Non-pigmented ciliary epithelial cell (primary cell): ENCODE measurements at regions not wholly inside any gene's neighbourhood (a gene's known extent, or its start where the extent isn't known, plus 50 kb on each side); places are given as distances from the start of the nearest gene placed in this dataset.
"Not testable (repeated sequence)": the region's sequence is repeated elsewhere in the genome, so short reads cannot be mapped to it uniquely, and the experiment has no call there.

Source experiments
- DNase-seq: peaks from one replicate; pipeline ENCODE4 v3.0.0-alpha.2; 2010; ENCODE audit warnings: low read depth

GRCh38 chr9:40906879-40907278 is 221.6 kb downstream of the FOXD4L6 start:
- DNase-seq: not testable (repeated sequence)

GRCh38 chr9:40892315-40892714 is 236.2 kb downstream of the FOXD4L6 start:
- not testable (repeated sequence) for DNase-seq

GRCh38 chr9:40885858-40886257 is 242.6 kb downstream of the FOXD4L6 start:
- DNase-seq: not testable (repeated sequence)

GRCh38 chr9:40884902-40885490 is 243.5 kb downstream of the FOXD4L6 start:
- not testable (repeated sequence) for DNase-seq

GRCh38 chr9:40884072-40884901 is 244.2 kb downstream of the FOXD4L6 start:
- DNase-seq: no peak

- DNase-seq: not testable (repeated sequence)
Measured at GRCh38 chr9:40883423-40884071, 244.9 kb downstream of the FOXD4L6 start.

GRCh38 chr9:40873753-40874295 is 254.7 kb downstream of the FOXD4L6 start:
- DNase-seq: not testable (repeated sequence)

GRCh38 chr9:40868437-40868836 is 260.0 kb downstream of the FOXD4L6 start:
- DNase-seq: not testable (repeated sequence)
